Activated CD4-positive, alpha-beta T cell treated with anti-CD3 and anti-CD28 coated beads, Interleukin-2, amount 50 U/mL, for 24 hours (primary cell): ENCODE measurements at regions not wholly inside any gene's neighbourhood (a gene's known extent, or its start where the extent isn't known, plus 50 kb on each side); places are given as distances from the start of the nearest gene placed in this dataset.
A peak's percentile ranks its signal among the peaks of the same experiment; 100 is the strongest.

Experiments used
- DNase-seq, 2 donors: peaks; one replicate each; pipeline ENCODE4 v3.0.0-alpha.2; 2020; ENCODE audit warnings: low read depth in 1 of 2, low spot score in 1 of 2

GRCh38 chr2:236968101-236968879 is 117.4 kb upstream of the COPS8 start:
- no peak for DNase-seq

GRCh38 chr2:236968880-236969534 is 116.7 kb upstream of the COPS8 start:
- no peak for DNase-seq

DNA sequence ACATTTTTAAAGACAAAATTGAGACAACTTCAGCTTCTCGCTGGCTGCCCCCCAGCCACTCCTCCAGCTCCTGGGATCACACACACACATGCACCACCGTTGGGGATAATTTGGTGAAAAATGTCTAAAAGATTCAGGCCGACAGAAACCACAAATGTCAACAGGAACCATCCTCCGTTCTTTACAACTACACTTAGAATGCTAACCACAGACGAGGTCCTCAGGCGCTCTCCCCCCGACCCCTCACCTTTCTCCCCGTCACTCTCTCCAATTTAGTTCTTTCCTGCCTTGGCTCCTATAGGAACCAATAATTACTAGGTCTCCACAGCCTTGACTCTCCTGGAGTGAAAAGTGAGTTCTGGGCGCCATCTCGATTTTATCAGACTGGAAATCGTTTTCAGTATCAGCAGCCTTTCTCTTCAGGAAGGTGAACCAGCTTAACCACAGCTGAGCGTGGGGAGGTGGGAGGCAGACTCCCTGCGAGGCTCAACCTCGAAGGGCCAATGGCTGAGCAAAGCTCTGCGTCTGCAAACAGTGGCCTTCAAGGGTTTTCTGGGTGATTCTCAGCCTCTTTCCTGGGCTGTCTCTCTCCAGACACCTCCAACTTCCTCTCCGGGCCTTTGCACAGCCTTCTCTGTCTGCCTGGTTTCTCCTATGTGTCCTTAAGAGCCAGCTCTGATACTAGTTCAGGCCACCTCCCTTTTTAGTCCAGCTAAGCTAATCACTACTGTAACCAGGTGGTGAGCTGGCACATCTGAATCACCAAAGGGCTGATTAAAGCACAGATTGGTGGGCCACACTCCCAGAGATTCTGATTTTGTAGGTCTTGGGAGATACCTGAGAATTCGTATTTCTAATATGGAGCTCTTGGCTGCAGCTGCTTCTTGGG is 115.7 kb upstream of the COPS8 start:
- DNase-seq = peak in 1 of 2 donors; percentile 2

GRCh38 chr2:236970656-236971010 is 115.1 kb upstream of the COPS8 start:
- no peak for DNase-seq

DNA sequence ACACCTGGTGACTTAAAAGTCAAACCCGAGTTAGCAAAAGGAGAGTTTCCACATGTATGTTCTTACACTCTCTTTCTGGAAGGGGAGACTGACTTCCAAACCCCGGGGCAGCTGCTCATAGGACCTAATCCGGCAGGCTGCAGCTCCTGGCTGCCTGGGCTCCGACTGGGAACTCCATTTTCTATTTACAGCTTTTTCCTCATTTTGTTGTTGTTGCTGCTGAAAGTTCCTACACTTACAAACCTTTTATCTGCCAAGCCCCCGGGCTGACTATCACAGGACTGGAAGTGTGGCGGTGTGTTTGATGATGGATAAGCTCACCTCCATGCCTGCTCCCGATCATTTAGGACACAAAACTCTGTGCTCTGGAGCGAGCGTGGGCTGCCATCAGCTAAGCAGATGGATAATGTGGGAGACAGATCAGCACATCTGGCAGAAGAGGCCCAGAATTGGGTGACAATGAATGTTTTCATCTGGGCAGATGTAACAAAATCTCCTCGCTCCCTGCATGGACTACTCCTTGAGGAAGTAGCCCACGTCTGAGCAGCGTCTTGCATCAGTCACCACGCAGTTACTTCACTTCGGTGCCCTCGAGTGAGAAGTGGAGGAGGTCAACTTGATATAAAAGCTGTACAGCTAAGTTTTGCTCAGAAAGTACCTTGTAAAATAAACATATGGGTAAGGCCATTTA is 114.4 kb upstream of the COPS8 start:
- DNase-seq = no peak

DNA sequence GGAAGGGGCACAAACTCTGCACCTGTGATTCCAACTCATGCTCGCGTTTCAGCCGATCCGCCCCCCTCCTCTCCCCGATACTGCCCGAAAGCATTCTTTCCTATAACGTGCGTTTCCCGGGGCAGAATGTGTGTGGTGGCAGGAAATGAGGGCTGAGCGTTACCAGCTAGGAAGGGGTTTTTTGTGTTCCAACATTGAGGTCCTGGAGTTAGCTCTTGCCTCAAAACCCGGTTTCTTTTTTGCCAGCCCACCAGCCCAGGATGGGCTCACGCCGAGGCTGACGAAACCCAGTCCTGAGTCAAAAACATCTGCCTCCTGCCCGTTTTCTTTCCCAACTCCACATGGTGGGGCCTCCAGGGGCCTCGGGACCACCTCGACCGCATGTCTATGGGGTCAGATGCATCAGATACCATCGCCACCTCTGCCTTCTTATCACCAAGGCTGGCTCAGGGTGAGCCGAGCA is 113.7 kb upstream of the COPS8 start:
- no peak for DNase-seq

DNA sequence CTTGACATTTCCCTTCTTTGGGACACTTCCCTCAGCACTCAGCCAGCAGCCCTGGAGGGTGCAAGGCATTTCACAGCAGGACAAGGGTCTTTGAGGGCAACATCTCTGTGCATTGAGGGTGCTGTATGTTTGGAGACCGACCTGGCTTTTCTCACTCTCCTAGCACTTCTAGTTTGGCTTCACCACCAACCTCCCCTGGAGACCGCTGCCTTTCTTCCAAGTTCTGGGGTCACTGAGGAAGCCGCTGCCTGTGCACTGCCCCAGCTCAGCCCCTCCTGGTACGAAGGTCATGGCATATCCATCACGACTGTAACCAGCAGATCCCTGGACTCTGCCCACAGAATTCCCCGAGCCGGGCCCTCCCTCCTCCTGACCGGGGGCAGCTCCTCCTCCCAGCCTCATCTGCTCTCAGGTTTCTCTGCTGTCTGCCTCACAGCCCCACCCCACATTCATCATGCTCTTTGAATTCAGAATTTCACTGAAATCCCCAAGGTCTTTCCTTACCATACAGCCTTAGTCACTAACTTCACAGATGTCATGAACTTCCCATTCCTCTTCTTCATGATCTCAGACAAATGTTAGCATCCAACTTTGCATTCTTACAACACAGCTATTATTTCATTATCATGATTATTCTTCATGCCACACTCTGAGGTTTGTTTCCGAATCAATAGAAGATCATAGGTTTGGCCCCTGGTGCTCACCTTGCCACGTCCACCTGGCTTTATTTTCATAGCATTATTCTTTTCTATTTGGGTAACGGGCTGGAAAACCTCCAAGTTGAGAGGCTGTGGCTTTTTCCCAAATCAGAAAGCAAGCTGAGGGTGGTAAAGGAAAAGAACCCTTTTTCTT is 113.0 kb upstream of the COPS8 start:
- no peak for DNase-seq

DNA sequence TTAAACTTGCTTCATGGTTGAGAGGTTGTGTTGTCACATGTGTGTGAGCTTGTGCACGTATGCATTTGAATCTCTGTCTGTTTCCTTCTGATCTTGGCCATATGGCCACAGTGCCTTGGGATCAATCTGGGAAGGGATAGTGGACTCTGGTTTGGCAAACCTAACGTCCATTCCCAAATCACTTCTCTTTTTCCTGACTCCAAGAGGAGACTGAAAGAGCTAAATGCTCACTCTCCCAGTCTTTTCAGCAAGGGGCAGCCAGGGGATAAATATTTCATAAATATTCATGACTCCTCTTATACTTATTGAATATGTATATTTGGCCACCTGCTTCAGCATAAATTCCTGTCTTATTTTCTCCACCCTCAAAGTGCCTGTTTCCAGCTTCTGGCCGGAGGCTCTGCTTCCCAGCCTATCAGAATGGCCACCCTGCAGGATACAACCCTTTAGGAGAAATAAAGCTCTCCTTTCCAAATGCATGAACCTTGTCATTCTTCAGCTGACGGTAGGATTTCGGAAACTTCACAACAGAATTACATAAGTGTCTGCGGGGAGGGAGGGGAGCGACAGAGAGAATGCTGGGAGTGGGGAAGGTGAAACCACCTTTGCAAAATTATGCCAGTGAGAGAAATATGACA is 112.2 kb upstream of the COPS8 start:
- no peak for DNase-seq

- DNase-seq = no peak
Measured at GRCh38 chr2:236974148-236974547, 111.5 kb upstream of the COPS8 start.

- no peak for DNase-seq
Measured at GRCh38 chr2:236974752-236975151, 110.9 kb upstream of the COPS8 start.

- DNase-seq = no peak
Measured at GRCh38 chr2:236975766-236976165, 109.9 kb upstream of the COPS8 start.

GRCh38 chr2:236976266-236977062 is 109.2 kb upstream of the COPS8 start:
- DNase-seq = no peak

- no peak for DNase-seq
Measured at GRCh38 chr2:236977063-236977851, 108.4 kb upstream of the COPS8 start.

DNA sequence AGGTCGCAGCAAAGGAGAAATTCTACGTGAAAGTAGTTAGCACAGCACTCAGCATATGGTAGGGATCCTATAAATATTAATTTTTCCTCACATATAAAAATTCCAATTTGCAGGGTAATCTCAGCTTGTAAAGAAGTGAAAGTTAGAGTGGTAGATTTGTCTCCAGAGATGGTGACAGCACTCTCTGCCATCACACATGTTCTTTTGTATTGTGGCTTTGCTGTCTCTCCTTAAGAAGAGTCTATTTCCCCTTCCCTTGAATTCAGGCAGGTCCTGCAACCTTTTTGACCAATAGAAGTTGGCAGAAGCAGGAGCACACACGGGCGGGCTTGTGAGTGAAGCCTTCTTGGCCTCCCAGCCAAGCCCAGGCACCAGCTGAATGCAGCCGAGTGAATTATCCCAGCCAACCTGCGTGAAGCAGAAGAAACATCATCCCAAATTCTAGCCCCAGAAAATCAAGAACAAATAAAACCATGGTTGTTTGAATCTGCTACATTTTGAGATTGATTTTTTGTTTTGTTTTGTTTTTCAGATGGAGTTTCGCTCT is 107.8 kb upstream of the COPS8 start:
- DNase-seq = no peak

DNA sequence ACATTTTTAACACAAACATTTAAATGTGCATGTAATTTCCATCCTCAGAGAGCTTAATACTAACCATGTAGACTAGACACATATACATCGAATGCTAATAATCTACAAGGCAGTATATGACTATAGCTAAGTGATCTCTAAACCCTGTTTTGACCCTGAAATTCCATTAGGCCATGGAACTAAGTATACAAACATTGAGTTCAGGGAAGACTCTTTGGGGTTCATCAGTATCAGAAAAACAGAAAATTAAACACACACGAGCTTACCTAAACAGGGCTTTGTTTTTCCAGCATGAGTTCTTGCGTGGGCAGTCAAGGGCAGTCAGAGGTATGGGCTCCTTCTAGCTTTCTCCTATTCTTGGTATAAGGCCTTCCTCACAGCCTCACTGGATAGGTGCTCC is 106.0 kb upstream of the COPS8 start:
- DNase-seq = no peak

GRCh38 chr2:236980961-236981360 is 104.7 kb upstream of the COPS8 start:
- no peak for DNase-seq

- no peak for DNase-seq
Measured at GRCh38 chr2:236981701-236982485, 103.8 kb upstream of the COPS8 start.
